ENCODE measurements at regions not wholly inside any gene's neighbourhood (a gene's known extent, or its start where the extent isn't known, plus 50 kb on each side); places are given as distances from the start of the nearest gene placed in this dataset.

DNA sequence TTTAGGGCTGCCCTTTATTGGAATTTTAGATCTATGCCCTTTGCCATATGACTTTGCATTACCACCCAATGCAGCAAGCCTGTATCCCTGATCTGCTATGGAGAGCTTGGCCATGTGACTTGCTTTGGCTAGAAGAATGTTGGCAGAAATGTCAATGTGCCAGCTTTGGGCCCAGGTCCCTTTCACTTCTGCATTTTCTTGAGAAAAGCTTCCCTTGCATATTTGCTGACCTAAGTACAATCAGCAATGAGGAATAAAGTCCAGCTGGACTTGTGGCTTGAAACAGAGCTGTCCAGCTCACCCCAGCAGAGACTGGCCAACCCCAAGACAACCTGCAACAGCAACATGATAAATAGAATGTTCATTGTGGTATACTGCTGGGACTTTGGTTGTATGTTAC is 135.9 kb downstream of the PAH start:
- DNase-seq, result peak in 8 of 58 donors; percentile 1 to 44 (median 6)

DNA sequence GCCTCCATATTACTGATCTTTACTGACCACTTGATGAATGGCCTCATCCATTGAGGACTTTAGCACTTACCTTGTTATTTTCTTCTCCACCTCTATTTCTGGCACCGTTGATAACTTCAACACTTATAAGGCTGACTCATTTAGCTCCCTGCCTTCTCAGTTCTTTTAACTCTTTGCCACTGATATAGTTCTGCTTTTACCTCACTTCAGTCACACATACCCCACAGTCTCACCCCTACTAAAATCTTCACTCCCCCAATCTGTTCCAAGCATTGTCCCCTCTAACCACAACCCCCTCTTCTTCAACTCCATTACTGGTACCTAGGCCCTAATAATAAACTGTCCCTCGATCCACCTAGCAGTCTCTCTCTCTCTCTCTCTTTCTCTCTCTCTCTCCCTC is 141.0 kb downstream of the PAH start:
- DNase-seq, result no peak

DNA sequence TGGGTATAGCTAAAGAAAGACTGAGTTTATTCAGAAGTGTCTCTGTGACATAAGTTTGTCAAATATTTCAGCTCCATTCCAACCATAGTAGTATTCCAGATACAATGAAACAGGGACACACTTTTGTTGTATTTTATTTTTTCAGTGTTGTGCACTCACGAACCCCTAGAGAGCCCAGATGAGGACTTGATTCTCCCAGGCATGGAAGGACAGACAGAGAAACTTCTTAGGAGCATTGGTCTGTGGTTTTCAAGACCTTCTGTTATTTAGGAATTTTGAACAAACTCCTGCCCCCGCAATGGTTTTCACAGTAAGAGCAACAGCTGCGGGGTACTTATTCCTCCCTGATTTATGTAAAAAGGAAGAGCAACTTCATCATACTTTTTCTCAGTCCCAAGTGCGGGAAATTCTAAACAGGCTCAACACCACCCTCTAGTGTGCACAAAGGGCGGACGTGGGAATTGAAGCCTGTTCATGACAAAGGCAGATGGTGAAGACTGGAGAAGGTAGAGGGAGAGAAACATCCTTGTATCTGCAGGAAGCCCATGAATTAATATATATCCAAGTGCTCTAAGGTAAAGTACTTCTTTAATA is 147.6 kb downstream of the PAH start:
- DNase-seq, result peak in 48 of 58 donors; percentile 2 to 61 (median 20)

DNA sequence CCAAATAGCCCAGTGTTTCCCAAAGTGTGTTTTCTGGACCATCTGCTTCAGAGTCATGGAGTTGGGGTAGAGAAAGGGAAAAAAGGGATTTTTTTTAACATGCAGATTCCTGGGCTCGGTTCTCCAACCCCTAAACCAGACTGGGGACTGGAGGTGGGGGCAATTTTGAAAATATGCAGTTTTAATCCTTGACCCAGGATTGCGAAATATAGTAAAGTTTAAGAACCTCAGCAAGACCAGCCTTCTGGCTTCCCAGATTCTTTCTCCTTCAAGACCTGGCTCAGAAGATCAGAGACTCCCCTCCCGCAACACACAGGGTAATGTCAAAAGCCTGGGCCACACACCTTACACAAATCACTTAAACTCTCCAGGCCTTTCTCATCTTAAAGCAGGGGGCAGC is 150.1 kb downstream of the PAH start:
- no peak for DNase-seq

DNA sequence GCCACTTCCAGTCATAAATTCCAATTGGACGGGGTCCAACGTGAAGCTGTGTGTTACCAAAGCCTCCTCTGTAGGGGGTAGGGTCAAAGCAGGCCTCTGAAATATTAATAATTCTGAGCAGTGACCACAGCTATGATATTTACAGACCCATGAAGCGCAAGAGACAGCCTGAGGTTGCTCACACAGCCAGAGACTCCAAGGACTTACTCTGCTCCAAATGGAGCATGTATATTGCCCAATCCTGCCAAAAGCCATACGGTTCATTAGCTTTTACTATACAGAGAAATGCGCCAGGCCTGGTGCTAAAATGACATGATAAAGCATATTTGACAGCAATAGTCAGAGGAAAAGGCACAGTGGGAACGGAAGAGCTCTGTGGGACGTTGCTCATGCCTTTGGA is 151.3 kb downstream of the PAH start:
- DNase-seq, result no peak

DNA sequence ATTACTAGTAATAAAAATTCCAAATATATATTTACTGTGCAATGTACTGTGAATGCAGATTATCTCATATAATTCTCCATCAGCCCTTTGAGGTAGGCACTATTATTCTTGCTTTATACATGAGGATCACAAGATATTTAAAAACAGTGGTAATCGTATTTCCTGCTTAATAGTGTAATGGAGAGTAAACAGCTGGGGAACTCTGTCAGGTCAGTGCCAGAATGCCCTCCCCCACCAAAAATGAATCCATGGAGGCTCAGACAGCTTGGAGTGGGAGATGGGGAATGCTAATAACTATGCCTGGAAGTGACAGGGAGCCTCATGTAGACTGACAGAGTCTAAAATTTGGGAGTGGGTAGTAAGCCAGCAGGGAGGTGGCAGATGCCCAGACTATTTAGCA is 153.6 kb downstream of the PAH start:
- no peak for DNase-seq

DNA sequence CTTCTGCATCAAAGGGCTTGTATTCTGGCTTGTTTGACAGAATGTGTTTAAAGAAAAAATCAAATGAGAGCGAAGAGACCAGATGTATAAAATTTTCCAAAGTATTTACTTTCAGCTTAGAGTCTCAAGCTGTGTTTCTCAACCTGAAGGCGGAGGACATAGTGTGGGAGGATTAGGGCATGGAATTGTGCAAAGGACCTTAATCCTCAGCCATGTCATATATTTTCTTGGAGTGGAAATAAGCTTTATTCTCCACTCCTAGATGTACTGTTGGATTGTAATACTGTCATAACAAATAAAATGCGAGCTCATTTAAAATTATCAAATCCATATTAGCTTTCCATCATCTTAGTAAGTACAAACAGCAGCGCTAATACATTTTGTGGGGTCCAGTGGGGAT is 154.0 kb downstream of the PAH start:
- no peak for DNase-seq

DNA sequence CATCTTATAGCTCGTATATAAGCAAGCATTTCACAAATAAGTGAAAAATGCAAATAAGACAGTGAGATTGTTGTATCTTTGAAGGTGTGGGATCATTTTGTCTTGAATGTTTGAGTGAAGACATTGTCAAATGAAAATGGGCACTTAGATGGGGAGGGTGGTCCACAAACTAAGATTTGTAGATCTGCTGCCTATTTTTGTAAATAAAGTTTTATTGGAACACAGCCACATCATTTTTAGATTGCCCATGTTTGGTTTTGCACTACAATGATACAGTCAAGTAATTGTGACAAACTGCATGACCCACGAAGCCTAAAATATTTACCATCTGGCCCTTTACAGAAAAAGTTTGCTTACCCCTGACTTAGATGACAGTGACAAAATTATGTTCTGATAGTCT is 156.7 kb downstream of the PAH start:
- DNase-seq, result no peak

DNA sequence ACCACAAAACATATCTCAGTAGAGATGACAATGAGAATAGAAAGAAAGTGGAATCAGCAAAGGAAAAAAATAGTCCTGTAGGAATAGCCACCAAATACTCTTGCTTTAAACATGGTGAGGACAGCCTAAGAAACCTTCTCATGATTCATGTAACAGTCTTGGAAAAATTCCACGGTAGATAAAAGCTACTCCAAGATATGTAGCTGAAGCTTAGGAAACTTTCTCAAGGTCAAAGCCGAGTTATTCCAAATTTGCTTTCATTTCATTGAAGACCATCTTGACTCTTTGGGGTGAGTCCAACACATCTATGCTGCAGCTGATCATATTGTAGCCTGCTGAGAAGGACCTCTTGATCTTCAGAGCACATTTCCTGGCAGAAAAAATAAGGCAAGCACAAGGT is 157.6 kb downstream of the PAH start:
- no peak for DNase-seq

DNA sequence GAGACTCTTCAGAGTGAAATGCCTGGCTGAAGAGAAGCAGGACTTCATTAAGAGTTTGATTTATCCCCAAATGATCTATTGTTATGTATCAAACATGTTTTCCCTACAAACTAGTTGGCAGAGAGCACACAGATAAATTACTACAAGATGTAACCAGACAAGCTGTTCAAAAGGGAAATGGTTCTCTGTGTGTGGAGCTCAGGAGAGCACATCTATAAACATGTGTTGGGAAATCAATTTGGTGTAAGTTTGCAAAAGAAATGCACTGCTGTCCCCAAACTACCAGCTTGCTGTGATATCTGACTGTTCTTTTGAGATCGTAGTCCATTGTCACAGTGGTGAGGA is 159.2 kb downstream of the PAH start:
- no peak for DNase-seq

DNA sequence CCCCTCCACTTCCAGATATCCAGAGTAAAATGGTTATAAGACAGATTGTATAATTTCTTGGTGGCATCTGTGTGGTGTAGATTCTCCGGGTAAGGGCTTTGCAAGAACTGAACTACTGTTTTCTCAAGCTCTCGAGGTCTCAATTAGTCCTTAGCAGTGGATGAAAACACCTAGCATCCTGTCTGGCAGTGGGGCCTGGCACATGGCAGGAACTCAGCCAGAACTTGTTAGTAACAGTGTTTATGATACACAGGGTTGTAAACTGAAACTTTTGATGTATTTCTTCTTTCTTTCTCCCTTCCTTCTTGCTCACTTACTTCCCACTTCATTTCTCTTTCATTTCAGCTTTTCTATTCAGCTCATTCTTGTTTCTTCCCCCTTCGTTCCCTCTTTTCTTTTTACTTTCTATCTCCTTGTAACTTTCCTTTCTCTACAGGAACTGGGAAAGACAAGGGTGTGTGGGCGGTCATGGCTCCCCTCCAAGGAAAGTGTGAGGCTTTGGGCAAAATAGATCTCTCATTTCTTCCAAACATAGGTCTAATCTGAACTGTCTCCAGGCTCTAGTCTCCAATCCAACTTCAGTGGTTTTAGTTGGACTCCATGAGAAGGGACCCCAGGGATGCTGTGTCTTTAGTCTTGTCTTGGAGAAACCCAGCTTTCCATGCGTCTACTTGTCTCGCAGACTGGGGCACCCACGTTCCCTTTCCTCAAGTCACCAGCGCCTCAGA is 159.7 kb downstream of the PAH start:
- DNase-seq, result peak in 12 of 58 donors; percentile 0 to 21 (median 4)

DNA sequence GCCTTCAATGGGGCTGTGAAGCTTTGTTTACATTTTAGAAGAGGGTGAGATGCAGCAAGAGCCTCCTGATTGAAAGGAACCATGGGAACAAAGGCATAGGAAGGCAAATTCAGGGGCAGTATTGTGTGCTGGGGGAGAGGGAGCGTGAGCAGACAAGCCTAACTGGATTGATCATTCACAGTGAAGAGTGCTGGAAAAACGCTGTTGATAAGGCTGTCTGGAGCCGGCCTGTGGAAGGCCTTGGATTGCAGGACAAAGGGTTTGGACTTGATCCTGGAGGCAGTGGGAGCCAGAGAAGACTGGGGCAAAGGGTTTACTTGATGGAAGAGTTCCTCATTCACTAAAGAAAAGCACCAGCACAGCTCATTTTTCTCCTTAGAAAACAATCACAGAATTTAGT is 160.5 kb downstream of the PAH start:
- no peak for DNase-seq

DNA sequence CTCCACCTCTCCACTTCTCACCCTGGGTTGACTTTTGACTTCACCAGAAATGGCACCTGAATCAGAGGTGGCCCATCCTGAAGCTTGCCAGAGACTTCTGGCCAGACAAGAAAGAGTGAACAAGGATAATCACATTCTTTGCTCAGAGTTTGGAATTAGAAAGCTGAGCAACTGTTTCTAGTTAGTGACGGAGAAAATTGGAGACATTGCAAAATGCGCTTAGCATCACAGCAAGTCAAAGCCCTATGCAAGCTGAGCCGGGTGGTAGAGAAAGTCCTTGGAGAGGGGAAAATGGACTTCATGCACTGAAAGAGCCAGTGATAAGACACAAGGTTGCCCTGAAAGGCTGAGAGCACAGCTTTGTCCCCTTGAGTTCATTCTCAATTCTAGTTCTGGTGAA is 161.8 kb downstream of the PAH start:
- DNase-seq, result no peak

DNA sequence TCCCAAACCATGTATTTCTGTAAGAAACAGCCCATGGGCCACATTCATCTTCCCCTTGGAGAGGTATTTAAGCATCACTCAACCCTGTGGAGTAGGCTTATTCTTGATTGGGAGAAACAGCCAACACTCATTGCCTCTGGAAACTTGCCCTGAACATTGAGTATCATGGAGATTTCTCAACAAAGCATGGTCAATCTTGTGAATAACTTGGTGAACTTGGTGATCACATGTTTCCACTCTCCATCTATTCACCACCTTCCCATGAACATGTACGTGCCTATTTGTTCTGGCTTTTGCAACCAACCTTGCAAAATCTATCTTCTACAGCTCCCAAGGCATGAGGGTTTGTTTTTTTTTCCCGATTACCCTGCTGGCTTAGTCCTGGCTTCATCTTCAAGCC is 163.2 kb downstream of the PAH start:
- DNase-seq, result no peak

DNA sequence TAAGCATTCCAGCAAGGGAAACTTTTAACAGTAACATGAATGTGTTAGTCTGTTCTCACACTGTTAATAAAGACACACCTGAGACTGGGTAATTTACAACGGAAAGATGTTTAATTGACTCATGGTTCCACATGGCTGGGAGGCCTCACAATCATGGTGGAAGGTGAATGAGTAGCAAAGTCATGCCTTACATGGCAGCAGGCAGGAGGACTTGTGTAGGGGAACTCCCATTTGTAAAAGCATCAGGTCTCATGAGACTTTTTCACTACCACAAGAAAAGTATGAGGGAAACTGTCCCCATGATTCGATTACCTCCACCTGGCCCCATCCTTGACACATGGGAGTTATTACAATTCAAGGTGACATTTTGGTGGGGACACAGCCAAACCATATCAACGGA is 168.3 kb downstream of the PAH start:
- no peak for DNase-seq

DNA sequence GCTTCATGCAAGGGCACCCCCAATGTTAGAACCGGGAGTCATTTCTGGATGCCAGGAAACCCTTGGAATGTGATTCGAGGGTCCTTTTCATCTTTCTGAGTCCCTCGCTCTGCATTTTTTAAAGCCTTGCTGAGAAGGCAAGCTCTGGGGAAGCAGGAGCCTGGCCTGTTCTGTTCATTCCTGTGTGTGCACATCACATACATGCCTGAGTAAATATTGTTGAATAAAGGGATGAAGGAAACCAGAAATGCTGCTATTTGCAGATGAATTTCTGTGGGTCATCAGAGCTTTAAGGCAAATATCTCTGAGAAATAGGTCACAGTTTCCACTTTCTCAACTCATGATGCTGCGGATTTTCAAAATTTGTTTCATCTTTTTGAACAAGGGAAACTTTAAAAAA is 170.1 kb downstream of the PAH start:
- DNase-seq, result no peak

DNA sequence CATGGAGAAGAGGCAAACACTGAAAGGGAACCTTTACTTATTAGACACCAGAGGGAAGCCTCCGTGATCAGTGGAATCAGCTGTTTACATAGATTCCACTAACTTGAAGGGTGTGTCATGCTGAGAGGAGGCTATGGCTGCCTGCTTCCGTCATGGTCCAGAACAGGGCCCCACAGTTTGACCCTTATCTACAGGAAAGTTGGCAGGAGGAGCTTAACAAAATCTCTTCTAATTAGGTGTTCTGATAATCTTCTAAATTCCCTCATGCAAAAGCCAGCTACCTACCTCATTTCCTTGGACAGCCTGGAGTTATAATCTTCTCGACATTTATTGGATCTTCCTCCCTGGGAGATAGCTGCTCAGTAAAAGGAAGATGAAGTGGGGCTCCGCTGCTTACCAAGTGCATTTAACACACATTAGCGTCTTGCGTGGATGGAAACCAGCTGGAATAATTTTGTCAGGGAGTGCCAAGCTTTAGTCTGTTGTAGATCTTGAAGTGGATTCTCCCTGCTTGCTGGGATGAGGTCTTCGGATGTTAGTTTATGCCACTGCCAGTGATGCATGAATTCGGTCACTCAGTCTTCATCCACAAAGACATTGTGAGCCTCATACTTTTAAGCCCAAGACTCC is 171.0 kb downstream of the PAH start:
- DNase-seq, result no peak

DNA sequence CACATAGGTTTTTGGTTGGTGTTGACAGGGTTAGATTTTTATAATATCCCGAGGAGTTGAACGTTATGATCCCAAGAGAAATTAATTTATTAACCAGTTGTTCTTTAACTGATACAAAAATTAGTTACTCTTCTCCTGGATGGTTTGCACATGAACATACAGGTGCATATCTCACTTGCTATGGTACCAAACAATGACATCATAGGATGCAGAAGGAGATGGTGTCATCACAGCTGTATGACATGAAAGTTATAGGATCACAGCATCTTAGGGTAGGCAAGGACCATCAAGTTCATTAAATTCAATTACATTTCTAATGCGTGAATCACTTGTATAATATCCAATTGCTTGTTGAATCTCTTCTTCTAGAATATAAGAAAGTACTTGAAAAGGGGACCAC is 175.8 kb downstream of the PAH start:
- DNase-seq, result no peak

DNA sequence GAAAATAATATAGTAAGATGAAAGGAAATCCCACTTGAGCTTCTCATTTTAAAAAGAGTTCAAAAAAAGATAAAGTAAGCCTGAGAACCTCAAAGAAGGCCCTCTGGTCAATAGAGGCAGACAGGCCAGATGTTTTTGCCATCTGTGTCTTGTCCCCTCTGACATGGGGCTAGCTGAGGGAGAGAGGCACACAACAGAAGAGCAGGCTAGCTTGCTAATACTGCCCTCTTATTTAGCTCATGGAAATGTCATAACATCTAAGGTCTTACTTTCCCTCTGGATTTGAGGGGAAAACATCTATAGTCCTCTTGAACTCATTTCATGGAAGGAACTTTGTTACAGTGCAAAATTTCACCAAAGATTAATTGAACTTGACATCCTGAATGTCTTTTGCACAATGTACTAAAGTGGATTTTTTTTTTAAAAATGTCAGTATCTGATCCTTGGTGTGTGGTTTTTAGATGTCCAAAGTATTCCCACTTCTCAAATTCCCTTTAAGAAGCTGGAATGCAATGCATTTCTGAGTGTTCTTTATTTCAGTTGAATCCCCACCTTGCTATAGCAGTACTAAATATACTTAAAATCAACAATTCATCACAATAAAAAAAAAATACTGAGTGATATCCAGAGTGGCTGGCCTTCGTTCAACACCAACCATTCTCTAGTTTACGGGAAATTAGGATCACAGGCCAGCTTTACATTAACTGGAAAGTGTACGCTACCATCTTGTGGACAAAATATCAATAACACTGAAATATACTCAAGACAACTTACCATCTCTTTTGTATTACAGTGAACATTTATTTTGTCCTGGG is 176.7 kb downstream of the PAH start:
- DNase-seq, result peak in 1 of 58 donors; percentile 3

DNA sequence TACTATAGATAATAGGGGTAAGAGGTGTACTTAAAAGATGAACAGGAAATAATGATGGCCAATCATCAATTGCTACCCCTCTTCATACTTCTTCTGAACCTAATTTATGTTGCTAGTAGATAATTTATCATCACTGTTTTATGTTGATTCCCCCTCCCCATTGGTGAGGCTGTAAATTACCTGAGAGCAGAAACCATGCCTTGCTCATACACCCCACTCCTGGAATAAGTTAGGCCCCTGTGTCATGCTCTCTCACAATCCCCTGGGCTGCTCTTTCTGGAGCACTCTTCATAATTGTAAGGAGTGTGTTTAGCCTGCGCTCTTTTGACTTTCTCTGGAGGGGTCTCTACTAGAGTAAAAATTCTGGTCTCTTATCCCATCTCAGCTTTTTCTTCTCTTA is 180.7 kb downstream of the PAH start:
- no peak for DNase-seq

DNA sequence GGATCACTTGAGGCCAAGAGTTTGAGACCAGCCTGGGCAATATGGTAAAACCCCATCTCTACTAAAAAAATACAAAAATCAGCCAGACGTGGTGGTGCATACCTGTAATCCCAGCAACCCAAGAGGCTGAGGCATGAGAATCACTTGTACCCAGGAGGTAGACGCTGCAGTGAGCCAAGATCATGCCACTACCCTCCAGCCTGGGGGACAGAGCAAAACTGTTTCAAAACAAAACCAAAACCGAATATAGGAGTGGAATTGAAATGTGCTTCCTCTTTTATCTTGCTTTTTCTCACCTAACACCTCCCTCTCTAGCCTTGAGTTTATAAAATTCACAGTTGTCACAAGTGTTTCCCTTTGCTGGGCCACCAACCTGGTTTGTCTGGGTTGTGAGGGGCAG is 181.9 kb downstream of the PAH start:
- no peak for DNase-seq

DNA sequence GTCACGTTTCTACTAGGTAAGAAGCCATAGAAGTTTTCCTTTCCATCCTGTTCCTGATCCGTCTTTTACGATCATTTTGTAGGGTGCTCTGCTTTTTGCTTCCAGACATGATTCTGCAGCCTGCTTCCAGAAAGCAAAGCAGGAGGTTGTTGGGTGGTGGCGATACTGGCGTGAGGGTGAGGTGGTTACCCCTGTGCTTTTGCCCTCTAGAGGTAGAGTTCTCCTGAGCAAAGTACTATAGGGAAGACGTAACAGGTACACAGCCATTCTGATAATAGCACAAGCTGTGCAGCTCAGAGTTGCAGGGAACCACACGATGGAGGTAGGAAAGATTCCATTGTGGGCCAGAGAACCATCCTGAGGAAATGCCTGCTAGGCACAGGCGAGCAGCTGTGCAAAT is 186.0 kb downstream of the PAH start:
- no peak for DNase-seq

Measured in anterior cingulate cortex (tissue), 58 donors.